ENCODE measurements at regions not wholly inside any gene's neighbourhood (a gene's known extent, or its start where the extent isn't known, plus 50 kb on each side); places are given as distances from the start of the nearest gene placed in this dataset.

DNA sequence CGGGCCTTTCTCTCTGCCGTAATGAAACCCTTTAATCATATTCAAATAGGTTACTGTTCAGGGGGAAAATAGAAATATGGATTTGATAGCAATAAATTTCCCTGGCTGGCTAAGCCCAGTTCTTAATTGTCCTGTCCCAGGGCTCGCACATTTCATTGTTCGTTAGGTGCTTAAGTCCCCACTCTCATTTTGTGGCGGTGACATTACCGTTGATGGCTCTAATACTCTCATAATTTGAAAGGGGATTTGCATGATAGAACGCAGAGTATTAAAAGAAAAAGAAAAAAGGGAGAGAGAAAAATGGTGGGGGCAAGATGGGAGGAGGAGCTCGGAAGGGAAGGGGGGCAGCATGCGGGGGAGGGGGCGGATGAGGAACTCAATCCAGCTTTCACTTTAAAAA lies 79.1 kb upstream of the FOXP4 start:
- TF ChIP-seq, protein P1, sequence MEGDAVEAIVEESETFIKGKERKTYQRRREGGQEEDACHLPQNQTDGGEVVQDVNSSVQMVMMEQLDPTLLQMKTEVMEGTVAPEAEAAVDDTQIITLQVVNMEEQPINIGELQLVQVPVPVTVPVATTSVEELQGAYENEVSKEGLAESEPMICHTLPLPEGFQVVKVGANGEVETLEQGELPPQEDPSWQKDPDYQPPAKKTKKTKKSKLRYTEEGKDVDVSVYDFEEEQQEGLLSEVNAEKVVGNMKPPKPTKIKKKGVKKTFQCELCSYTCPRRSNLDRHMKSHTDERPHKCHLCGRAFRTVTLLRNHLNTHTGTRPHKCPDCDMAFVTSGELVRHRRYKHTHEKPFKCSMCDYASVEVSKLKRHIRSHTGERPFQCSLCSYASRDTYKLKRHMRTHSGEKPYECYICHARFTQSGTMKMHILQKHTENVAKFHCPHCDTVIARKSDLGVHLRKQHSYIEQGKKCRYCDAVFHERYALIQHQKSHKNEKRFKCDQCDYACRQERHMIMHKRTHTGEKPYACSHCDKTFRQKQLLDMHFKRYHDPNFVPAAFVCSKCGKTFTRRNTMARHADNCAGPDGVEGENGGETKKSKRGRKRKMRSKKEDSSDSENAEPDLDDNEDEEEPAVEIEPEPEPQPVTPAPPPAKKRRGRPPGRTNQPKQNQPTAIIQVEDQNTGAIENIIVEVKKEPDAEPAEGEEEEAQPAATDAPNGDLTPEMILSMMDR (IDR thresholded peaks at IDR 0.05; ENCODE audit: low read depth, low read length): no peak
- no peak for TF ChIP-seq EZH2phosphoT487 (IDR thresholded peaks at IDR 0.05; ENCODE audit: low read depth)

All from OCI-LY3 (cell line).